PC-9 (cell line): ENCODE measurements at regions not wholly inside any gene's neighbourhood (a gene's known extent, or its start where the extent isn't known, plus 50 kb on each side); places are given as distances from the start of the nearest gene placed in this dataset.

ENCODE experiments used
- BruUV-seq: library from RNA; stranded (reverse); fragments of 400-500 nt; replicated peaks from 2 replicates; lab custom pipeline; 2021; lab: Mats Ljungman, UMichigan
- CTCF ChIA-PET: fragments of 300-600 bp; sonication (Branson Sonifier 250); formaldehyde crosslinking; loops from one replicate; lab custom pipeline; 2022; ENCODE audit warnings: antibody characterized with exemption; lab: Charles Lee
- POLR2A ChIA-PET: fragments of 300-600 bp; sonication (Branson Sonifier 250); formaldehyde crosslinking; loops from one replicate; lab custom pipeline; 2022; ENCODE audit warnings: antibody characterized with exemption; ENCODE audit not compliant: unreplicated experiment; lab: Charles Lee
- DNase-seq, 2 experiments: peaks; one replicate each; pipeline versions ENCODE4 v3.0.0 to v3.0.0-alpha.2; 2015 to 2022; ENCODE audit warnings: mixed read lengths in 1 of 2
- H2AFZ ChIP-seq: fragments of 200-600 bp; sonication (generic); 2 replicates; pipeline ENCODE4 v1.8.1; 2017; ENCODE audit warnings: antibody characterized with exemption
- H3F3A ChIP-seq: fragments of 200-600 bp; sonication (generic); 2 replicates; pipeline ENCODE4 v1.8.1; 2017; ENCODE audit warnings: antibody characterized with exemption, mild to moderate bottlenecking, low read depth; ENCODE audit not compliant: insufficient read depth
- H3K27ac ChIP-seq: fragments of 200-600 bp; sonication (generic); 2 replicates; pipeline ENCODE4 v1.6.1; 2016; ENCODE audit warnings: mixed run types
- H3K27me3 ChIP-seq: fragments of 200-600 bp; sonication (generic); 2 replicates; pipeline ENCODE4 v1.6.1; 2016; ENCODE audit warnings: low read depth, mixed run types; ENCODE audit not compliant: insufficient read depth
- H3K36me3 ChIP-seq: fragments of 200-600 bp; sonication (generic); 2 replicates; pipeline ENCODE4 v1.6.1; 2016; ENCODE audit warnings: low read depth, mixed run types
- H3K4me1 ChIP-seq: fragments of 200-600 bp; sonication (generic); replicated peaks from 2 replicates; pipeline ENCODE4 v1.6.1; 2016; ENCODE audit warnings: mixed run types; ENCODE audit not compliant: insufficient read depth
- H3K4me2 ChIP-seq: fragments of 200-600 bp; sonication (generic); 2 replicates; pipeline ENCODE4 v1.6.1; 2017; ENCODE audit warnings: mixed run types
- H3K4me3 ChIP-seq: fragments of 200-600 bp; sonication (generic); 2 replicates; pipeline ENCODE4 v1.6.1; 2016; ENCODE audit warnings: mixed run types
- H3K79me2 ChIP-seq: fragments of 200-600 bp; sonication (generic); 2 replicates; pipeline ENCODE4 v1.6.1; 2017; ENCODE audit warnings: low read depth, mixed run types
- H3K9me2 ChIP-seq: fragments of 200-600 bp; sonication (generic); 2 replicates; pipeline ENCODE4 v1.8.1; 2017; ENCODE audit warnings: mild to moderate bottlenecking; ENCODE audit not compliant: insufficient read depth
- H3K9me3 ChIP-seq: fragments of 200-600 bp; sonication (generic); 2 replicates; pipeline ENCODE4 v1.8.1; 2016; ENCODE audit warnings: low read depth; ENCODE audit not compliant: insufficient read depth
- H4K20me1 ChIP-seq: fragments of 200-600 bp; sonication (generic); 2 replicates; pipeline ENCODE4 v1.8.1; 2017; ENCODE audit not compliant: insufficient read depth
- EZH2 ChIP-seq: fragments of 200-600 bp; sonication (generic); IDR thresholded peaks from 2 replicates; pipeline ENCODE4 v1.8.0; 2017; ENCODE audit warnings: antibody characterized with exemption, low read depth
- intact Hi-C: fragments of 100-400 bp; cut with micrococcal nuclease; formaldehyde crosslinking; loops from one replicate; pipeline ENCODE4 v1.10.0; 2022; ENCODE audit not compliant: unreplicated experiment
- TF ChIP-seq, protein P1 (sequence below): fragments of 200-600 bp; sonication (generic); conservative IDR thresholded peaks from 2 replicates; pipeline ENCODE4 v1.6.1; 2017; ENCODE audit warnings: mixed run types, antibody characterized with exemption, mild to moderate bottlenecking, moderate library complexity

DNA sequence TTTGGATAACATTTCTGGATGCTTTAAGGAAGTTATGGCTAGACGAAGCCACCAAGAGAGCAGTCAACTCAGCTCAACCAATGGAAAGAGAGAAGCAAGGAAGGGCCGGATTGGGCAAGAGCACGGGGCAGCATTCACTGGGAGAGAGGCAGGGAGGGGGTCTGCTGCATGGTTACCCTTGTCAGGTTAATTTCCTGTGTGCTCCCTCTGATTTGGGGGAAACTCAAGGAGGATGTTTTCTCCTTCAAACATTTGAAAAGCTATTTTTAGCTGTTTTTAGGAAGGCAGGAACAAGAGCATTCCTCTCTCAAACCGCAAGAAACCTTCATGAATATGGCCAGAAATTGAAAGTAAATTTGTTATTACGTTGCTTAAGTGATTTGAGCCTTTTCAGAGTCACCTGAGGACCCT lies 118.5 kb upstream of the ZFHX3 start:
- DNase-seq: no peak
- H3K27me3 ChIP-seq: no peaks in the 10 kb centered on the region
- no peak overlapping the region for H2AFZ ChIP-seq
- no peaks in the 10 kb centered on the region for H4K20me1 ChIP-seq
- CTCF ChIA-PET: no interaction called here
- H3K27ac ChIP-seq: no peak overlapping the region
- no peaks in the 10 kb centered on the region for H3F3A ChIP-seq
- no peaks in the 10 kb centered on the region for H3K4me1 ChIP-seq
- intact Hi-C loops: no loop called here
- no peaks in the 10 kb centered on the region for H3K9me2 ChIP-seq
- no peaks in the 10 kb centered on the region for H3K36me3 ChIP-seq
- H3K9me3 ChIP-seq: no peaks in the 10 kb centered on the region
- H3K79me2 ChIP-seq: no peaks in the 10 kb centered on the region
- H3K4me2 ChIP-seq: peak overlapping the region; percentile 27; the same call in 1 of the 2 replicates
- no peak for TF ChIP-seq EZH2
- TF ChIP-seq, protein P1, sequence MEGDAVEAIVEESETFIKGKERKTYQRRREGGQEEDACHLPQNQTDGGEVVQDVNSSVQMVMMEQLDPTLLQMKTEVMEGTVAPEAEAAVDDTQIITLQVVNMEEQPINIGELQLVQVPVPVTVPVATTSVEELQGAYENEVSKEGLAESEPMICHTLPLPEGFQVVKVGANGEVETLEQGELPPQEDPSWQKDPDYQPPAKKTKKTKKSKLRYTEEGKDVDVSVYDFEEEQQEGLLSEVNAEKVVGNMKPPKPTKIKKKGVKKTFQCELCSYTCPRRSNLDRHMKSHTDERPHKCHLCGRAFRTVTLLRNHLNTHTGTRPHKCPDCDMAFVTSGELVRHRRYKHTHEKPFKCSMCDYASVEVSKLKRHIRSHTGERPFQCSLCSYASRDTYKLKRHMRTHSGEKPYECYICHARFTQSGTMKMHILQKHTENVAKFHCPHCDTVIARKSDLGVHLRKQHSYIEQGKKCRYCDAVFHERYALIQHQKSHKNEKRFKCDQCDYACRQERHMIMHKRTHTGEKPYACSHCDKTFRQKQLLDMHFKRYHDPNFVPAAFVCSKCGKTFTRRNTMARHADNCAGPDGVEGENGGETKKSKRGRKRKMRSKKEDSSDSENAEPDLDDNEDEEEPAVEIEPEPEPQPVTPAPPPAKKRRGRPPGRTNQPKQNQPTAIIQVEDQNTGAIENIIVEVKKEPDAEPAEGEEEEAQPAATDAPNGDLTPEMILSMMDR: no peak
- no peak overlapping the region for H3K4me3 ChIP-seq
- POLR2A ChIA-PET: no interaction called here
- no TSS peak for BruUV-seq

DNA sequence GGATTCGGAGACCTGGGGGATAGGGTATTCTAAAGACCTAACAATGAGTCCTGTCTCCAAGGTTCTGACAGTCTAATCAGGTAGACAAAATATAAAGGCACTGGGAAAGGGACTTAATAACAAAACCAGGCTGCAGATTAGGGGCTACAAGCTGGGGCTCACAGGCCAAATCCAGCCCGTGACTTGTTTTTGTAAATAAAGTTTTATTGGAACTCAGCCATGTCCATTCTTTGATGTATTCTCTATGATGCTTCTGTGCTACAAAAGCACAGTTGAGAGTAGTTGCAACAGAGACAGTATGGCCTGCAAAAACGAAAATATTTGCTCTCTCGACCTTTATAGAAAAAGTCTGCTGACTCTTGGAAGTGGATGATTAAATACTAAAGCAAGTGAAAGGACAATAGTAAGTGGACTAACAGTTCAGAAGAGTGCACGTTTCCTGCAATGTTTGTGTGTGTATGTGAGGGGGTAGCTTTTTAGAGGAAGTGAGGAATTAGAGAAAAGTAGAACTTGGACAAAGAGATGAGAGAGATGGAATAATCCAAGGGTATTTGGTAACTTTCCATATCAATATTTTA lies 115.4 kb upstream of the ZFHX3 start:
- Histone ChIP-seq H3K9me3 (no peaks in the 10 kb centered on the region), H3K9me2 (no peaks in the 10 kb centered on the region), H3K4me1 (no peaks in the 10 kb centered on the region), H2AFZ (no peak overlapping the region), H4K20me1 (no peaks in the 10 kb centered on the region), H3K36me3 (no peaks in the 10 kb centered on the region), H3K4me2 (no peak overlapping the region), H3K27me3 (no peaks in the 10 kb centered on the region), H3K4me3 (no peak overlapping the region), H3K79me2 (no peaks in the 10 kb centered on the region), H3K27ac (no peak overlapping the region), H3F3A (no peaks in the 10 kb centered on the region)
- no peak for TF ChIP-seq EZH2
- TF ChIP-seq, protein P1: no peak
- DNase-seq: no peak
- CTCF ChIA-PET: no interaction called here
- no TSS peak for BruUV-seq
- POLR2A ChIA-PET: no interaction called here
- intact Hi-C loops: no loop called here

DNA sequence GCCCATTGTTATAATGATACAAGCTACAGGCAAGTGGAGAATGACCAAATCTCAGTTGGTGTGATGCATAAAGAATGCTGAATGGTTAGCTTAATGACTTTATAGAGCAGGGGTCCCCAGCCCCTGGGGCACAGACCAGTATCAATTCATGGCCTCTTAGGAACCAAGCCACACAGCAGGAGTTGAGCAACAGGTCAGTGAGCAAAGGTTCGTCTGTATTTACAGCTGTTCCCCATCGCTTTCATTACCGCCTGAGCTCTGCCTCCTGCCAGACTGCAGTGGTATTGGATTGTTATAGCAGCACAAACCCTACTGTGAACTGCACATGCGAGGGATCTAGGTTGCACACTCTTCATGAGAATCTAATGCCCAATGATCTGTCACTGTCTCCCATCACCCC lies 114.0 kb upstream of the ZFHX3 start:
- CTCF ChIA-PET: no interaction called here
- Histone ChIP-seq H3K9me2 (no peaks in the 10 kb centered on the region), H3K4me1 (no peaks in the 10 kb centered on the region), H3K9me3 (no peaks in the 10 kb centered on the region), H4K20me1 (no peaks in the 10 kb centered on the region), H3K4me3 (no peak overlapping the region), H3F3A (no peaks in the 10 kb centered on the region), H3K27ac (no peak overlapping the region), H3K79me2 (no peaks in the 10 kb centered on the region), H3K27me3 (no peaks in the 10 kb centered on the region), H3K4me2 (no peak overlapping the region), H3K36me3 (no peaks in the 10 kb centered on the region), H2AFZ (no peak overlapping the region)
- POLR2A ChIA-PET: no interaction called here
- no peak for DNase-seq
- TF ChIP-seq, protein P1: no peak
- TF ChIP-seq EZH2: no peak
- no TSS peak for BruUV-seq
- intact Hi-C loops: no loop called here
